Lower lobe of right lung (tissue), 2 donors: ENCODE measurements at regions not wholly inside any gene's neighbourhood (a gene's known extent, or its start where the extent isn't known, plus 50 kb on each side); places are given as distances from the start of the nearest gene placed in this dataset.

Experiments
- ATAC-seq, 2 donors: fragments of 200-7000 bp; cut with Tn5 transposase; one replicate each; pipeline ENCODE4 v1.9.1; 2020 to 2022; ENCODE audit warnings: mild to moderate bottlenecking in 2 of 2, moderate library complexity in 2 of 2
- DNase-seq: peaks from one replicate; pipeline ENCODE4 v3.0.0-alpha.2; 2020
- H3K27ac ChIP-seq: fragments of 200-600 bp; one replicate; pipeline ENCODE4 v1.8.0; 2022
- H3K27me3 ChIP-seq: fragments of 200-600 bp; one replicate; pipeline ENCODE4 v1.8.0; 2022; ENCODE audit warnings: low read depth
- H3K36me3 ChIP-seq: fragments of 200-600 bp; one replicate; pipeline ENCODE4 v1.8.0; 2022; ENCODE audit warnings: mild to moderate bottlenecking
- H3K4me1 ChIP-seq: fragments of 200-600 bp; one replicate; pipeline ENCODE4 v1.8.0; 2022
- H3K4me3 ChIP-seq: fragments of 200-600 bp; one replicate; pipeline ENCODE4 v1.8.0; 2022; ENCODE audit warnings: mild to moderate bottlenecking
- H3K9me3 ChIP-seq: fragments of 200-600 bp; one replicate; pipeline ENCODE4 v1.8.0; 2022
- intact Hi-C: fragments of 100-400 bp; cut with DNase I; formaldehyde crosslinking; loops from one replicate; pipeline ENCODE4 v1.11.0; 2022
- TF ChIP-seq, protein P1 (sequence below): fragments of 200-600 bp; IDR thresholded peaks from one replicate; pipeline ENCODE4 v1.8.0; 2022; ENCODE audit warnings: antibody characterized with exemption, mild to moderate bottlenecking
- donor health status: DM: no; HTN: yes; CAD: no; lungs with severe emphysema.

GRCh38 chr6:102961902-102962301, 1568.4 kb downstream of the GRIK2 start:
- no peak overlapping the region for H3K27ac ChIP-seq
- no peaks in the 10 kb centered on the region for H3K36me3 ChIP-seq
- no peaks in the 10 kb centered on the region for H3K4me1 ChIP-seq
- intact Hi-C loops, result no loop called here
- peak in 1 of 2 donors; percentile 78 for ATAC-seq
- H3K9me3 ChIP-seq, result no peaks in the 10 kb centered on the region
- H3K4me3 ChIP-seq, result no peak overlapping the region
- H3K27me3 ChIP-seq, result no peaks in the 10 kb centered on the region
- no peak for DNase-seq
- TF ChIP-seq, protein P1, sequence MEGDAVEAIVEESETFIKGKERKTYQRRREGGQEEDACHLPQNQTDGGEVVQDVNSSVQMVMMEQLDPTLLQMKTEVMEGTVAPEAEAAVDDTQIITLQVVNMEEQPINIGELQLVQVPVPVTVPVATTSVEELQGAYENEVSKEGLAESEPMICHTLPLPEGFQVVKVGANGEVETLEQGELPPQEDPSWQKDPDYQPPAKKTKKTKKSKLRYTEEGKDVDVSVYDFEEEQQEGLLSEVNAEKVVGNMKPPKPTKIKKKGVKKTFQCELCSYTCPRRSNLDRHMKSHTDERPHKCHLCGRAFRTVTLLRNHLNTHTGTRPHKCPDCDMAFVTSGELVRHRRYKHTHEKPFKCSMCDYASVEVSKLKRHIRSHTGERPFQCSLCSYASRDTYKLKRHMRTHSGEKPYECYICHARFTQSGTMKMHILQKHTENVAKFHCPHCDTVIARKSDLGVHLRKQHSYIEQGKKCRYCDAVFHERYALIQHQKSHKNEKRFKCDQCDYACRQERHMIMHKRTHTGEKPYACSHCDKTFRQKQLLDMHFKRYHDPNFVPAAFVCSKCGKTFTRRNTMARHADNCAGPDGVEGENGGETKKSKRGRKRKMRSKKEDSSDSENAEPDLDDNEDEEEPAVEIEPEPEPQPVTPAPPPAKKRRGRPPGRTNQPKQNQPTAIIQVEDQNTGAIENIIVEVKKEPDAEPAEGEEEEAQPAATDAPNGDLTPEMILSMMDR, result no peak

GRCh38 chr6:102950967-102951366, 1557.5 kb downstream of the GRIK2 start:
- H3K4me1 ChIP-seq, result no peaks in the 10 kb centered on the region
- TF ChIP-seq, protein P1, result no peak
- no peak overlapping the region for H3K27ac ChIP-seq
- ATAC-seq (no peak), DNase-seq (no peak)
- intact Hi-C loops, result no loop called here
- no peaks in the 10 kb centered on the region for H3K9me3 ChIP-seq
- no peaks in the 10 kb centered on the region for H3K27me3 ChIP-seq
- no peaks in the 10 kb centered on the region for H3K36me3 ChIP-seq
- no peak overlapping the region for H3K4me3 ChIP-seq

GRCh38 chr6:102944475-102944874, 1551.0 kb downstream of the GRIK2 start:
- Histone ChIP-seq H3K27me3 (no peaks in the 10 kb centered on the region), H3K27ac (no peak overlapping the region), H3K36me3 (no peaks in the 10 kb centered on the region), H3K4me3 (no peak overlapping the region), H3K9me3 (no peaks in the 10 kb centered on the region), H3K4me1 (no peaks in the 10 kb centered on the region)
- intact Hi-C loops, result no loop called here
- DNase-seq, result no peak
- TF ChIP-seq, protein P1, result no peak
- ATAC-seq, result no peak

DNA sequence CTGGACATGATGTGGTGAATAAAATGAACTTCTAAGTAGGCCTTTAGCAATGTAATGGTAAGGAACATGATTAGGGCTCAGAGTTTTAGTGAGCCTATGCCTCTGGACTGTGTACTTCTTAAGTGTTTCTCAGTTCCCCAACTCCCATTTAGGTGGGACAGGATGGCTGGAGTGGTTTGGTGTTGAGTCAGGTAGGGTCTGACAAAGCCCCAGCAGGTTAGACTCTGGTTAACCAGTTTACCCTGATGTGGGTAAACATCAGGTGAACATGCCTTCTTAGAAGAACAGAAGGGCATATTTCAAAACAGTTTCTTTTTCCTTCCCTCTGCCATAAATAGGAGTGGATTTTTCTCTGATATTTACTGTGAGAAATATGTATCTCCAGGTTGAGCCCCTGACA, 1548.7 kb downstream of the GRIK2 start:
- H3K36me3 ChIP-seq, result no peaks in the 10 kb centered on the region
- DNase-seq, result no peak
- no peak for ATAC-seq
- no peak overlapping the region for H3K27ac ChIP-seq
- H3K9me3 ChIP-seq, result no peaks in the 10 kb centered on the region
- no peak overlapping the region for H3K4me3 ChIP-seq
- no peaks in the 10 kb centered on the region for H3K27me3 ChIP-seq
- TF ChIP-seq, protein P1, result no peak
- H3K4me1 ChIP-seq, result no peaks in the 10 kb centered on the region
- intact Hi-C loops, result no loop called here

DNA sequence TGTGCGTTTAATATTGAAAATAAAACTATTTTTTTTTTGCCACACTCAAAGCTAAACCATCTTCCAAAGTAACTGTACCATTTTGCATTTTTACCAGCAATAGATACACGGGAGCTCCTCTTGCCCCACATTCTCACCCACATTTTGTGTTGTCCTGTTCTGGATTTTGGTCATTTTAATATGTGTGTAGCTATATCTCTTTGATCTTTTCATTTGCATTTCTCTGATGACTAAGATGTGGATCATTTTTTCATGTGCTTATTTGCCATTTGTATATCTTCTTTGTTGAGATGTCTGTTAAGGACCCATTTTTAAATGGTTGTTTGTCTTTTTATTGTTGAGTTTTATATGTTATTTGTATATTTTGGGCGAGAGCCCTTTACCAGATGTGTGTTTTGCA, 1543.5 kb downstream of the GRIK2 start:
- DNase-seq (no peak), ATAC-seq (no peak)
- no peak overlapping the region for H3K4me3 ChIP-seq
- no peaks in the 10 kb centered on the region for H3K36me3 ChIP-seq
- H3K4me1 ChIP-seq, result no peaks in the 10 kb centered on the region
- H3K9me3 ChIP-seq, result no peaks in the 10 kb centered on the region
- TF ChIP-seq, protein P1, result no peak
- H3K27ac ChIP-seq, result no peak overlapping the region
- intact Hi-C loops, result no loop called here
- no peaks in the 10 kb centered on the region for H3K27me3 ChIP-seq

GRCh38 chr6:102928109-102928508, 1534.6 kb downstream of the GRIK2 start:
- Histone ChIP-seq H3K36me3 (no peaks in the 10 kb centered on the region), H3K9me3 (no peaks in the 10 kb centered on the region), H3K27ac (no peak overlapping the region), H3K27me3 (no peaks in the 10 kb centered on the region), H3K4me1 (no peaks in the 10 kb centered on the region), H3K4me3 (no peak overlapping the region)
- TF ChIP-seq, protein P1, result no peak
- intact Hi-C loops, result no loop called here
- ATAC-seq, result no peak
- no peak for DNase-seq
